Mesendoderm (in vitro differentiated cells): ENCODE measurements at regions not wholly inside any gene's neighbourhood (a gene's known extent, or its start where the extent isn't known, plus 50 kb on each side); places are given as distances from the start of the nearest gene placed in this dataset.

ENCODE experiments used
- DNase-seq: peaks from one replicate; pipeline ENCODE4 v3.0.0; 2013
- H2AK5ac ChIP-seq: 2 replicates; pipeline ENCODE4 v1.6.1; 2013; ENCODE audit warnings: low read length, inconsistent platforms
- H2BK120ac ChIP-seq: 2 replicates; pipeline ENCODE4 v1.6.1; 2013; ENCODE audit warnings: low read depth, mild to moderate bottlenecking, low read length, moderate library complexity, mixed read lengths
- H2BK15ac ChIP-seq: replicated peaks from 2 replicates; pipeline ENCODE4 v1.6.1; 2013; ENCODE audit warnings: low read depth, mild to moderate bottlenecking, moderate library complexity
- H2BK5ac ChIP-seq: 2 replicates; pipeline ENCODE4 v1.6.1; 2013; ENCODE audit warnings: low read length, inconsistent platforms
- H3K18ac ChIP-seq: 2 replicates; pipeline ENCODE4 v1.6.1; 2013; ENCODE audit warnings: mild to moderate bottlenecking, low read length, mixed read lengths
- H3K23ac ChIP-seq: one replicate; pipeline ENCODE4 v1.6.1; 2013; ENCODE audit warnings: low read length
- H3K27ac ChIP-seq: 2 replicates; pipeline ENCODE4 v1.5.1; 2013; ENCODE audit warnings: low read depth, mild to moderate bottlenecking, inconsistent platforms, low read length, moderate library complexity
- H3K27me3 ChIP-seq: 2 replicates; pipeline ENCODE4 v1.6.1; 2013; ENCODE audit warnings: low read length, control low read depth, mild to moderate bottlenecking, inconsistent platforms; ENCODE audit not compliant: insufficient read depth, poor library complexity
- H3K36me3 ChIP-seq: 2 replicates; pipeline ENCODE4 v1.6.1; 2013; ENCODE audit warnings: low read length, inconsistent platforms; ENCODE audit not compliant: control insufficient read depth, insufficient read depth
- H3K4ac ChIP-seq: one replicate; pipeline ENCODE4 v1.6.1; 2013; ENCODE audit warnings: low read depth, mild to moderate bottlenecking, low read length, moderate library complexity
- H3K4me1 ChIP-seq: 2 replicates; pipeline ENCODE4 v1.6.1; 2013; ENCODE audit warnings: low read depth, low read length, inconsistent platforms; ENCODE audit not compliant: control insufficient read depth
- H3K4me2 ChIP-seq: 2 replicates; pipeline ENCODE4 v1.6.1; 2013; ENCODE audit warnings: low read length
- H3K4me3 ChIP-seq: 2 replicates; pipeline ENCODE4 v1.5.1; 2013; ENCODE audit warnings: mild to moderate bottlenecking, low read length
- H3K56ac ChIP-seq: one replicate; pipeline ENCODE4 v1.6.1; 2013; ENCODE audit warnings: low read length
- H3K79me1 ChIP-seq: 2 replicates; pipeline ENCODE4 v1.6.1; 2013; ENCODE audit warnings: low read length, inconsistent platforms
- H3K79me2 ChIP-seq: 2 replicates; pipeline ENCODE4 v1.6.1; 2013; ENCODE audit warnings: mild to moderate bottlenecking, low read length; ENCODE audit not compliant: control insufficient read depth, insufficient read depth
- H3K9ac ChIP-seq: 2 replicates; pipeline ENCODE4 v1.6.1; 2013; ENCODE audit warnings: low read length, inconsistent platforms
- H4K5ac ChIP-seq: one replicate; pipeline ENCODE4 v1.6.1; 2013; ENCODE audit warnings: low read length
- H4K8ac ChIP-seq: one replicate; pipeline ENCODE4 v1.6.1; 2013; ENCODE audit warnings: low read depth, mild to moderate bottlenecking, control low read depth, low read length, moderate library complexity
- WGBS: extraction: QIAGEN DNeasy Blood & Tissue Kit; methylation state at CpG from one replicate; pipeline ENCODE4 v1.1.7; 2013; ENCODE audit warnings: low lambda C conversion rate, missing lambda C conversion rate; ENCODE audit not compliant: insufficient coverage; ENCODE audit errors: extremely low coverage; 5-methylcytosine and 5-hydroxymethylcytosine counted together

DNA sequence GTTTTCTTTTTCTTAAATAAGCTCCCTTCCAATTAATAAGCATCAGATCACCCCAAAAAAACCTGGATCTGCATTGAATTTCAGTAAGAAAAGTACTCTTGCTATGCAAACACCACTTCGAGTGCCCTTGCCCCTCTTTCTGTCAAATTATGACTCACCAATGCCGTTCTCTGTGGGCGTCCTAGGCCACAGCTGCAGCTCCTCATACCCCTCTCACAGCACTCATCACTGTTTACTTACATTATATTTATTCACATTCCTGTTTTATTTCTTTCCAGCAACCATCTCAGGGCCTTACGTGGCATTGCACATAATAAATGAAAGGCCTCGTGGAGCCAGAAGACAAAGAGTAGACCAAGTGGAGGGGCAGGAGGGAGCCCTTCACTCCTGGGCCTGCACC, 99.1 kb upstream of the CTTNBP2NL start:
- no peak overlapping the region for H4K8ac ChIP-seq
- no peaks in the 10 kb centered on the region for H3K27me3 ChIP-seq
- no peaks in the 10 kb centered on the region for H3K36me3 ChIP-seq
- no peaks in the 10 kb centered on the region for H3K79me2 ChIP-seq
- H2BK120ac ChIP-seq = no peak overlapping the region
- H3K27ac ChIP-seq = no peak overlapping the region
- no peak overlapping the region for H3K56ac ChIP-seq
- no peak overlapping the region for H3K9ac ChIP-seq
- H4K5ac ChIP-seq = no peak overlapping the region
- no peak overlapping the region for H2AK5ac ChIP-seq
- no peak overlapping the region for H3K23ac ChIP-seq
- H3K4me1 ChIP-seq = peaks cover 2% of the 10 kb centered on the region
- no peak overlapping the region for H2BK5ac ChIP-seq
- H3K4ac ChIP-seq = no peak overlapping the region
- no peak overlapping the region for H3K4me2 ChIP-seq
- no peaks in the 10 kb centered on the region for H3K79me1 ChIP-seq
- H3K4me3 ChIP-seq = no peak overlapping the region
- no peak overlapping the region for H3K18ac ChIP-seq
- WGBS = no CpG with 5 or more reads among the region's 5 CpGs
- H2BK15ac ChIP-seq = no peak overlapping the region
- no peak for DNase-seq

GRCh38 chr1:112297536-112297935, 98.5 kb upstream of the CTTNBP2NL start:
- WGBS = no CpG with 5 or more reads among the region's 3 CpGs
- H3K56ac ChIP-seq = no peak overlapping the region
- no peak overlapping the region for H3K4me2 ChIP-seq
- H3K27ac ChIP-seq = no peak overlapping the region
- no peak overlapping the region for H3K4me3 ChIP-seq
- H3K18ac ChIP-seq = no peak overlapping the region
- no peak overlapping the region for H2AK5ac ChIP-seq
- no peaks in the 10 kb centered on the region for H3K79me1 ChIP-seq
- H4K5ac ChIP-seq = no peak overlapping the region
- H3K79me2 ChIP-seq = no peaks in the 10 kb centered on the region
- H3K9ac ChIP-seq = no peak overlapping the region
- H3K27me3 ChIP-seq = no peaks in the 10 kb centered on the region
- peaks cover 2% of the 10 kb centered on the region for H3K4me1 ChIP-seq
- H2BK5ac ChIP-seq = no peak overlapping the region
- no peak for DNase-seq
- no peak overlapping the region for H2BK120ac ChIP-seq
- H3K4ac ChIP-seq = no peak overlapping the region
- H3K23ac ChIP-seq = no peak overlapping the region
- no peak overlapping the region for H4K8ac ChIP-seq
- H2BK15ac ChIP-seq = no peak overlapping the region
- no peaks in the 10 kb centered on the region for H3K36me3 ChIP-seq

DNA sequence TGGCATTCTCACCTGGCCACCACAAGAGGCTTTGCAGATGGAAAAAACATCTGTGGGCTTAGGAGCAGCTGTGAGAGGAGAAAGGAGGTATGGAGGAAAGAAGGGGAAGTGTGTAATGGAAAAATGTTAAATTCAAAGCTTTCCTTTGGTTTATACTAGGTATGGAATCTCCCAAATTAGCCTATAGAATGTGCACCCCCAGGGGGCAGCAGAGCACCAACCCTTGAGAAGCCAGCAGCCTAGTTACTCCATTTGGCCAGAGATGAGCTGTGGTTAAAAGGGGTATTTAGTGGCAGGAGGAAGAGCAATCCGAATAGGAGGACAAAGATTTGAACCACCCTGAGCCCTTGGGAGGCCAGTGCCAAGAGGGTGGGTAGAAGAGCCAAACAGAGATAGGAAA, 97.5 kb upstream of the CTTNBP2NL start:
- no peaks in the 10 kb centered on the region for H3K27me3 ChIP-seq
- no peak overlapping the region for H3K4me3 ChIP-seq
- H3K79me2 ChIP-seq = no peaks in the 10 kb centered on the region
- H4K8ac ChIP-seq = no peak overlapping the region
- no CpG with 5 or more reads among the region's 1 CpG for WGBS
- no peaks in the 10 kb centered on the region for H3K79me1 ChIP-seq
- H3K4me2 ChIP-seq = no peak overlapping the region
- H3K23ac ChIP-seq = no peak overlapping the region
- no peak overlapping the region for H2AK5ac ChIP-seq
- no peak overlapping the region for H2BK5ac ChIP-seq
- no peak overlapping the region for H4K5ac ChIP-seq
- H3K56ac ChIP-seq = no peak overlapping the region
- no peak overlapping the region for H3K18ac ChIP-seq
- H2BK15ac ChIP-seq = no peak overlapping the region
- peak; percentile 82 for DNase-seq
- H3K4me1 ChIP-seq = peaks cover 2% of the 10 kb centered on the region
- no peak overlapping the region for H3K4ac ChIP-seq
- H3K27ac ChIP-seq = no peak overlapping the region
- no peak overlapping the region for H3K9ac ChIP-seq
- no peak overlapping the region for H2BK120ac ChIP-seq
- H3K36me3 ChIP-seq = no peaks in the 10 kb centered on the region

DNA sequence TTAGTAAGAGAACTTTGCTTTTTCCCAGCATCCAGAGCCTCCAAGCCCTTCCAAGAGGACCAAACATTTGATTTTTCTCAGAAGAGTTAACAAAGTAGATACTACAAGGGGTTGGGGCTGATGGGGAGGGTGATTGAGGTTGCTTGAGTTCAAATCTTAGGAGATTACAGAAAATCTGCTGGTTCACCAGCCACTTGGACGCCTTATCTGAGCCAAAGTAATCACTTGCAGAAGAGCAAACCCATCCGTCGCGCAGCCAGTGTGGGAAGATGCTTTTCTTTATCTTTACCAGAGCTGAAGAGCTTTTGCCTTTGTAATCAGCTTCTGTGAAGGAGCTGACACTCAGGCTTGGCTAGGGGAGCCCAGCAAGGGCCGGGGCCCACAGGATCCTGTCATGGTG, 91.9 kb upstream of the CTTNBP2NL start:
- no peak overlapping the region for H3K27ac ChIP-seq
- no peak overlapping the region for H2BK120ac ChIP-seq
- H3K79me2 ChIP-seq = no peaks in the 10 kb centered on the region
- DNase-seq = peak; percentile 49
- H3K9ac ChIP-seq = no peak overlapping the region
- no peak overlapping the region for H2AK5ac ChIP-seq
- no peak overlapping the region for H3K4ac ChIP-seq
- no peak overlapping the region for H3K4me2 ChIP-seq
- no peaks in the 10 kb centered on the region for H3K79me1 ChIP-seq
- H2BK15ac ChIP-seq = no peak overlapping the region
- no peaks in the 10 kb centered on the region for H3K36me3 ChIP-seq
- no CpG with 5 or more reads among the region's 5 CpGs for WGBS
- no peak overlapping the region for H3K18ac ChIP-seq
- peaks cover 15% of the 10 kb centered on the region for H3K4me1 ChIP-seq
- H3K23ac ChIP-seq = no peak overlapping the region
- no peak overlapping the region for H4K8ac ChIP-seq
- no peaks in the 10 kb centered on the region for H3K27me3 ChIP-seq
- no peak overlapping the region for H2BK5ac ChIP-seq
- H3K56ac ChIP-seq = no peak overlapping the region
- H4K5ac ChIP-seq = no peak overlapping the region
- no peak overlapping the region for H3K4me3 ChIP-seq

- Histone ChIP-seq H3K23ac (no peak overlapping the region), H3K4me3 (no peak overlapping the region), H3K4me1 (peaks cover 15% of the 10 kb centered on the region), H3K27me3 (no peaks in the 10 kb centered on the region), H2AK5ac (no peak overlapping the region), H3K56ac (no peak overlapping the region), H4K8ac (no peak overlapping the region), H3K79me2 (no peaks in the 10 kb centered on the region), H3K4ac (no peak overlapping the region), H2BK15ac (no peak overlapping the region), H2BK120ac (no peak overlapping the region), H4K5ac (no peak overlapping the region), H3K4me2 (no peak overlapping the region), H2BK5ac (no peak overlapping the region), H3K9ac (no peak overlapping the region), H3K36me3 (no peaks in the 10 kb centered on the region), H3K27ac (no peak overlapping the region), H3K79me1 (no peaks in the 10 kb centered on the region), H3K18ac (no peak overlapping the region)
- no CpG with 5 or more reads among the region's 3 CpGs for WGBS
- no peak for DNase-seq
These were observed 91.4 kb upstream of the CTTNBP2NL start for GRCh38 chr1:112304612-112305011.

DNA sequence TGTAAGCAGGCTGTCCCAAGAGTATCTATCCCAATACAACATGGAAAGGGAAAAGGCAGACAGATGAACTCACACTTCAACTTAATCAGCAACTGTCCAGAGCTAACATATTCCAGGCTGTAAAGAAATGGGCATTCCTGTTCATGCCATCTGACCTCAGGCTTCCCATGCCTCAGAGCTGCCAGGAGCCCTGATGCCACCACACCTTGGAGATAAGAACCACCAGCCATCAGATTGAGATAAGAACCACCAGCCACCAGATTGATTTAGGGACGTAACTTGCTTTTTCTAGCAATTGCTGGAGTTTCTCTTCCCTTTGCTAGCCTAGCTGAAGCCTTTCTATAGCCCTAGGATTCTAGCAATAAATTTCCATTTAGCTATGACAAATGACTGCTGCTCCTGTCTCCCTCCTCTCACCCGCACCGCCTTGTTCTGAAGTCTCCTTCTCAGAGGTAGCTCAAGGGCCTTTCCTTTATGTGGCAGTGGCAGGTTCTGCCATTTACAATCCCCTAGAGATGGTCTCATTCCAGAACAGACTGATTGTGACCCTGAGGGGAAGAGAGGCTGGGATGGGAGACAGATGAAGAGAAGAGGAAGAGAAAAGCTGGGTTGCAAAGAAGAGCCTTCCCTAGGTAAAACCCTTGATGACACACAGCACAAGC, 88.0 kb upstream of the CTTNBP2NL start:
- peaks cover 14% of the 10 kb centered on the region for H3K4me1 ChIP-seq
- no peaks in the 10 kb centered on the region for H3K27me3 ChIP-seq
- H3K23ac ChIP-seq = no peak overlapping the region
- no peak overlapping the region for H3K4me3 ChIP-seq
- WGBS = no CpG with 5 or more reads among the region's 3 CpGs
- no peaks in the 10 kb centered on the region for H3K79me2 ChIP-seq
- H2BK5ac ChIP-seq = no peak overlapping the region
- H2BK15ac ChIP-seq = no peak overlapping the region
- no peak overlapping the region for H3K4me2 ChIP-seq
- H3K18ac ChIP-seq = no peak overlapping the region
- H3K9ac ChIP-seq = no peak overlapping the region
- H3K4ac ChIP-seq = no peak overlapping the region
- H3K79me1 ChIP-seq = no peaks in the 10 kb centered on the region
- no peak overlapping the region for H3K27ac ChIP-seq
- DNase-seq = peak; percentile 55
- no peak overlapping the region for H4K5ac ChIP-seq
- no peaks in the 10 kb centered on the region for H3K36me3 ChIP-seq
- no peak overlapping the region for H2BK120ac ChIP-seq
- no peak overlapping the region for H3K56ac ChIP-seq
- no peak overlapping the region for H4K8ac ChIP-seq
- H2AK5ac ChIP-seq = no peak overlapping the region
